H7 (cell line): ENCODE measurements at regions not wholly inside any gene's neighbourhood (a gene's known extent, or its start where the extent isn't known, plus 50 kb on each side); places are given as distances from the start of the nearest gene placed in this dataset.

Experiments used
- DNase-seq: peaks from one replicate; pipeline ENCODE4 v3.0.0; 2012
- H3K27me3 ChIP-seq: 2 replicates; pipeline ENCODE4 v1.6.0; 2011; ENCODE audit warnings: mild to moderate bottlenecking, low read length; ENCODE audit not compliant: control insufficient read depth, insufficient read depth
- H3K36me3 ChIP-seq: replicated peaks from 2 replicates; pipeline ENCODE4 v1.5.1; 2011; ENCODE audit warnings: low read length; ENCODE audit not compliant: control insufficient read depth, insufficient read depth
- H3K4me3 ChIP-seq: 2 replicates; pipeline ENCODE4 v1.5.1; 2011; ENCODE audit warnings: low read depth, mild to moderate bottlenecking, control low read depth, low read length, moderate library complexity; ENCODE audit not compliant: insufficient read depth

DNA sequence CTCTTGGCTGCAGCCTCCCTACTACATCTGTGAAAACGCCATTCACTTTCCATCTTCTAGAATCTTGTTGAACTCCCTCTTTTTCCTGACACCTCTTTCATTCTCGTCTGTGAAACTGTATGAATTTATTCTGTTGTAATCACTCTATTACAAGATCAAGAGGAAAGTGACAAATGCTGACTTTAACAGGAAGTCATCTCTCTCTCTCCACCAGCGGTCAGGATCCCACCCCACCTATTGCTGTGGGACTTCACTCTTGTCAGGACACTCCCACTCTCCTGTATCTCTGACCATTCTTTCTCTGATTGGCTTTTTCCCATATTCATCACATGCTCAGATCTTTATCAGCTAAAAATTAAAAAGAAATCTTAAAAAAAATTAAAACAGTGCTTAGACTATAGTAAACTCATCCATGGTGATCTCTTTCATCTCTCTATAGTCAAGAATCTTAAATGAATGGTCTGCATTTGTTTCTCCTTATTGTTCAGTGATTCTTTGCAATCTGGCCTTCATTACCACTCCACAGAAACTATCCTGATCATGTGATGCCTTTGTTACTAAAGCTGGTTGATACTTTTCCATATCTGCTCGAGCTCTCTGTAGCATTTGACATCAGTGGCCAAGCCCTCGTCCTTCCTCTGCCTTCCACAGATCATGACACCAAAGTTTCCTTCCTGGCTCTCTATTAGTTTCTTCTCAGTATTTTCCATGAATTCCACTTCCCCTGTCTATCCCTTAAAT is 113.6 kb downstream of the UCHL5 start:
- no peak for DNase-seq
- Histone ChIP-seq H3K27me3 (no peaks in the 10 kb centered on the region), H3K36me3 (no peaks in the 10 kb centered on the region), H3K4me3 (no peak overlapping the region)

DNA sequence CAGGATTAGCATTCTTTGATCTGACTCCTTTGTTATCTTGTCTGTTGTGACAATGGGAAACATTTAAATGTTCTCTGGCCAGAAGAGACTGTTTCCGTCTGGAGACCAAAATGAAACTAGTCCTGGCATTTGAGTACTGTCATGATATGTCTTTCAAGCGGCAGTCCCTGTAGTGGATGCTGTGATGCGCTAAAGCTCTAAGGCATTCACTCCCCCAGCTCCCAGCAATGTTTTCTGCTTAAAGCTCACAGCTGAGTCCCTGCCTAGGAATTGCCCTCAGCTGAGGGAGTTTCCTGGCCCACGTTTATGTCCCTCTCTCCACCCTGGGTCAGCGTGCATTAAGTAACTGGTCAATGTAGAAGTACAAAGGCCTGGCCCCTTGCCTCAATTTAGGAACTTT is 109.4 kb downstream of the UCHL5 start:
- Histone ChIP-seq H3K4me3 (no peak overlapping the region), H3K36me3 (no peaks in the 10 kb centered on the region), H3K27me3 (no peaks in the 10 kb centered on the region)
- no peak for DNase-seq

DNA sequence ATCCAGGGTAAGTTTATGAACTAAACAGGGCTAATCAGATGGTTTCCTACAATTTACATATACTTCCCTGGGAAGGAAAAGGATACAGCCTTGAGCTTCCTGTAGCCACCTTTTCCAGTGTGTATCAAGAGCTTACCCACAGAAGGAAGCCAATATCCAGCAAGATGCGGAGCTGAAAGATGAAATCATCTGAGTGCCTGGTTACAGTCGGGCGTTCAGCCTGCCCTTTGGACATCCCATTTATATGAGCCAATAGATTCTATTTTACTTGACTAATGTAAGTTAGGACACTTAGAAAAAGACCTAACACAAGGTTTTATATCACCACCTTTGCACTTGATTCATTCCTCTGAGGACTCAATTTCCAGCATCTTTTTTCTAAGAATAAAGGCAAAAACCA is 108.2 kb downstream of the UCHL5 start:
- DNase-seq: no peak
- Histone ChIP-seq H3K27me3 (no peaks in the 10 kb centered on the region), H3K36me3 (no peaks in the 10 kb centered on the region), H3K4me3 (no peak overlapping the region)

DNA sequence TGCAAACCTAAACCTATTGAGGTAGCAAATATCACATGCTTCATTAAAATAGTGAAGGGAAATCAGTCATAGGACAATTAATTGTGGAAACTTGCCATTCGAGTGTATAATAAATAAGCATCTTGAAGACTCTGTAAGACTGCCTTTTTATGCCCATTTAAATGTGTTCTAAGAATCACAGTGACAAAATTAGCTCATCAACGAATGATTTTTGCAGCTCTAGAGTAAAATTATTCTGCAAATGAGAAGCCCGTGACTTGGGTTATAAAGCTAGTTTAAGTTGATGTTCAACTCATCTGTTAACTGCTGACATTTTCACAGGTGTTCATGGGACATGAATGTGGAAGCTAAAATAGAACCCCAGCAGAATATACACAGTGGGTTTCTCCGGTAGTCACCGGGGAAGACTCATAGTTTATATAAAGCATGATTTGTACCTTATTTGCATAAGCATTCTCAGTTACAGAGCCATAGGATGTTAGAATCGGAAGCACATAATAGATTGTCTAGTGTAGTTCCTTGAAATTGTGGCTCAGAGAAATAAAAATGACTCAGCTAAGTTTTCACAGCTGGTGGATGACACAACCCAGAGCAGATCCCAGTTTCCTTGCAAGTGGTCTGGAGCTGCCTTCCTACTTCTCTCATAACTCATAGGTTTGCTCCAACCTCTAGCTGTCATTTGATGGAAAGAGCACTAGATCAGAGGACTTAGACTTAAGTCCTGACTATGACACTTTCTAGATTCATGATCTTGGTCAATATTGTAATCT is 107.3 kb downstream of the UCHL5 start:
- Histone ChIP-seq H3K27me3 (no peaks in the 10 kb centered on the region), H3K4me3 (no peak overlapping the region), H3K36me3 (no peaks in the 10 kb centered on the region)
- DNase-seq: no peak

DNA sequence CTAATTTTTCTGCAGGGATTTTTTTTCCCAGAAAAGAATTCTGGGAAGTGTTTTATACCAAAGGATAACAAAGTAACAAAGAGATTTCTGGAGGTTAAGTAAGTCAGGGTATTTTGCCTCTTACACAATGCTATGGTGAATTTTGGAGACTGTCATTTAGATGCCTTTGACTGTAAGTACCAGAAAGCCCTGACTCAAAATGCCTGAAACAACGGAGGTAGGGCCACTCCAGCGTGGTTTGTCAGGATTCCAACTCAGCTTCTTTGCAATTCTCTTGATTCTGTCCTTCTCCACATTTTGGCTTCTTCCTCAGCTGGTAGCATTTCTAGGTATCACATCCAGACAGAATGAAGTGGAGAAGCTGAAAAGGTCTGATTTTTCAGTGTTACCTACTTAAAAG is 106.5 kb downstream of the UCHL5 start:
- no peaks in the 10 kb centered on the region for H3K36me3 ChIP-seq
- no peak for DNase-seq
- no peak overlapping the region for H3K4me3 ChIP-seq
- no peaks in the 10 kb centered on the region for H3K27me3 ChIP-seq

DNA sequence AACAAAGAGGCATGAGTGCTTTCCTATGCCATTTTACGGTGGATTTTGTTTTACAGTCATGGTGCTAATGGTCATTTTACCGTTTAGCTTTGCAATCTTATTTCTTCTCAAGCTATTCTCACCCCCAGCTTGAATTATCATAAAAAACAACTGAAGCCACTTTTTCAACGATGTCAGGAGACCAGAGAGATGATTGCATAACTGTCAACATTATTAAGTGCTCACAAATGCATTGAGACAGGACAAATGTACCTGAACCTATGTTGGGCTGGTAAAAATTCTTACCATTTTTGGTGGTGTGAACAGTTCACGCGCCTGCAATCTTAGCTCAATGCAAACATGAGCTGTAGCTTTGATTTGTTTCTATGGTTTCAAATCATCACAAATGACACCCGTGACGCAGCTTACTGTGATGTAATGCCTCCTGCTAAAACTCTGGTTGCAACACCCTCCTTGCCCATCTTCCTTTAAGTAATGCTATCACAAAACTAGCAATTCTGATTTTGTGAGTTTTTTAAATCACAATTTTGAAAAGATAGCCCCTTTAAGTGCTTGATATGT is 104.4 kb downstream of the UCHL5 start:
- DNase-seq: no peak
- H3K36me3 ChIP-seq: no peaks in the 10 kb centered on the region
- H3K27me3 ChIP-seq: no peaks in the 10 kb centered on the region
- H3K4me3 ChIP-seq: no peak overlapping the region

DNA sequence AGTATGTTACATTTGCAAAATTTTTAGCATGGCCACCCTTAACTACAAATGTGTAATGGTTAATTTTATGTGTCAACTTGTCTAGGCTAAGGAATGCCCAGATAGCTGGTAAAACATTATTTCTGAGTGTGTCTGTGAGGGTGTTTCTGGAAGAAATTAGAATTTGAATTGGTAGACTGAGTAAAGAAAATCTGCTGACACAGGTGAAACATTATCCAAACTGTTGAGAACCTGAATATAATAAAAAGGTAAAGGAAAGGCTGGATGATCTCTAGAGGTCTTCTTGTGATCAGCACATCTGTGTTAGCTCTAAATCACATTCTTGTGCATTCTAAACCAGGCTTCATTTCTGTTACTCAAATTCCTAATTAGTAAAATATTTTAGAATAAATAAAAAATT is 100.8 kb downstream of the UCHL5 start:
- Histone ChIP-seq H3K36me3 (no peaks in the 10 kb centered on the region), H3K4me3 (no peak overlapping the region), H3K27me3 (no peaks in the 10 kb centered on the region)
- no peak for DNase-seq

DNA sequence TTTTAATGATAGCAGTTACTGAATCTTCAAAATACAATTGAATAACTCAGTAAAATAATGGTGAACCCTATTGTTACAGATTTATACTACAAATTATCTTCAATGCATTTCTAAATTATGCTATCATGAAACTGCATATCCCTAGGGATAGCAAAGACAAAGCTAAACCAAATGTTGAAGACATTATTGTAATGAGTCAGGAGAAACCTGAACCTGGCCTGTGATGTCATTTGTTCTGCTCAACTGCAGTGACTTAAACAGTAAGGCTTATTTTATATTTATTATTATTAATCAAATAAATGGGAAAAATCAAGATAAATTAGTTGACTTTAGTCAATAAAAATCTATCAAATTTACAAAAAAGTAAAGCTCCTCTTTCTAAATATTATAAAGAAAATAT is 100.3 kb downstream of the UCHL5 start:
- H3K27me3 ChIP-seq: no peaks in the 10 kb centered on the region
- no peak overlapping the region for H3K4me3 ChIP-seq
- no peaks in the 10 kb centered on the region for H3K36me3 ChIP-seq
- no peak for DNase-seq

DNA sequence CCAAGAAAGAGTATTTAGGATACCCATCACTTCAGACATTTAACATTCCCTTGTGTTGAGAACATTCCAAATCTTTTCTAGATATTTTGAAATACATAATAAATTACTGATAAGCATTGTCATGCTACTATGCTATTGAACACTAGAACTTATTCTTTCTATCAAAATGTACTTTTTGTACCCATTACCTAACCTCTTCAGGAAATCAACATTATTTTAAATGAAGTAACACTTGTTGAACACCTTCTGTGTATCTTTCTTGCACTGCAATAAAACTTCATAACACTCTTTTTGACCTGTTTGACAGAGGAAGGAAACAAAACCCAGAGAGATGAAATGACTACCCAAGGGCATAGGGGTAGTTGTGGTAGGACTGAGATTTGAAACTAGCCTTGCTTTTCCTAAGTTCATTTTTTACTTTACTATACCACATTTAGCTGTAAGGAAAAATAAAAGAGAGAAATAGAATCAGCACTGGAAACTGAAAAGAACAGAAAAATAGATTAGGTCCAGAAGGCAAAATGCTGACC is 99.4 kb downstream of the UCHL5 start:
- no peaks in the 10 kb centered on the region for H3K36me3 ChIP-seq
- H3K4me3 ChIP-seq: no peak overlapping the region
- H3K27me3 ChIP-seq: no peaks in the 10 kb centered on the region
- DNase-seq: no peak
